ENCODE measurements at regions not wholly inside any gene's neighbourhood (a gene's known extent, or its start where the extent isn't known, plus 50 kb on each side); places are given as distances from the start of the nearest gene placed in this dataset.

- DNase-seq (ENCODE audit: low spot score): no peak
These were observed 347.6 kb downstream of the CHRM3 start for GRCh38 chr1:239733995-239734394.

GRCh38 chr1:239735111-239735510, 348.7 kb downstream of the CHRM3 start:
- no peak for DNase-seq (ENCODE audit: low spot score)

- no peak for DNase-seq (ENCODE audit: low spot score)
These were observed 350.1 kb downstream of the CHRM3 start for GRCh38 chr1:239736479-239736878.

GRCh38 chr1:239739375-239739774, 352.3 kb upstream of the FMN2 start:
- DNase-seq (ENCODE audit: low spot score): no peak

- no peak for DNase-seq (ENCODE audit: low spot score)
These were observed 351.8 kb upstream of the FMN2 start for GRCh38 chr1:239739919-239740318.

- no peak for DNase-seq (ENCODE audit: low spot score)
These were observed 349.1 kb upstream of the FMN2 start for GRCh38 chr1:239742416-239743109.

GRCh38 chr1:239744851-239745250, 346.8 kb upstream of the FMN2 start:
- DNase-seq (ENCODE audit: low spot score): no peak

GRCh38 chr1:239755107-239755912, 336.4 kb upstream of the FMN2 start:
- no peak for DNase-seq (ENCODE audit: low spot score)

- no peak for DNase-seq (ENCODE audit: low spot score)
These were observed 334.0 kb upstream of the FMN2 start for GRCh38 chr1:239757716-239758115.

- no peak for DNase-seq (ENCODE audit: low spot score)
These were observed 332.9 kb upstream of the FMN2 start for GRCh38 chr1:239758756-239759155.

GRCh38 chr1:239761509-239761908, 330.2 kb upstream of the FMN2 start:
- DNase-seq (ENCODE audit: low spot score): no peak

- no peak for DNase-seq (ENCODE audit: low spot score)
These were observed 327.8 kb upstream of the FMN2 start for GRCh38 chr1:239763850-239764249.

GRCh38 chr1:239764546-239764945, 327.1 kb upstream of the FMN2 start:
- no peak for DNase-seq (ENCODE audit: low spot score)

GRCh38 chr1:239765163-239765562, 326.5 kb upstream of the FMN2 start:
- DNase-seq (ENCODE audit: low spot score): no peak

GRCh38 chr1:239771550-239771949, 320.1 kb upstream of the FMN2 start:
- no peak for DNase-seq (ENCODE audit: low spot score)

- DNase-seq (ENCODE audit: low spot score): no peak
These were observed 319.2 kb upstream of the FMN2 start for GRCh38 chr1:239772446-239772845.

GRCh38 chr1:239775466-239775865, 316.2 kb upstream of the FMN2 start:
- no peak for DNase-seq (ENCODE audit: low spot score)

- DNase-seq (ENCODE audit: low spot score): no peak
These were observed 313.4 kb upstream of the FMN2 start for GRCh38 chr1:239778208-239778813.

GRCh38 chr1:239779962-239780361, 311.7 kb upstream of the FMN2 start:
- no peak for DNase-seq (ENCODE audit: low spot score)

GRCh38 chr1:239784896-239785295, 306.8 kb upstream of the FMN2 start:
- no peak for DNase-seq (ENCODE audit: low spot score)

- DNase-seq (ENCODE audit: low spot score): no peak
These were observed 306.1 kb upstream of the FMN2 start for GRCh38 chr1:239785576-239785975.

- no peak for DNase-seq (ENCODE audit: low spot score)
These were observed 305.2 kb upstream of the FMN2 start for GRCh38 chr1:239786464-239786863.

GRCh38 chr1:239792157-239792556, 299.5 kb upstream of the FMN2 start:
- no peak for DNase-seq (ENCODE audit: low spot score)

Measured in left forelimb (tissue), 1 donor.